ENCODE measurements at regions not wholly inside any gene's neighbourhood (a gene's known extent, or its start where the extent isn't known, plus 50 kb on each side); places are given as distances from the start of the nearest gene placed in this dataset.
"Not testable (repeated sequence)": the region's sequence is repeated elsewhere in the genome, so short reads cannot be mapped to it uniquely, and the experiment has no call there.

DNA sequence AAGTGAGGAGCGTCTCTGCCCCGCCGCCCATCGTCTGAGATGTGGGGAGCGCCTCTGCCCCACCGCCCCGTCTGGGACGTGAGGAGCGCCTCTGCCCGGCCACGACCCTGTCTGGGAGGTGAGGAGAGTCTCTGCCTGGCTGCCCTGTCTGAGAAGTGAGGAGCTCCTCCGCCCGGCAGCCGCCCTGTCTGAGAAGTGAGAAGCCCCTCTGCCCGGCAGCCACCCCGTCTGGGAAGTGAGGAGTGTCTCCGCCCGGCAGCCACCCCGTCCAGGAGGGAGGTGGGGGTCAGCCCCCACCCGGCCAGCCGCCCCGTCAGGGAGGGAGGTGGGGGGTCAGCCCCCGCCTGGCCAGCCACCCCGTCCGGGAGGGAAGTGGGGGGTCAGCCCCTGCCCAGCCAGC is 823.0 kb upstream of the GBE1 start:
- H3K27ac Mint-ChIP-seq; H3K36me3 ChIP-seq (replicated peaks in 1 of 2; ENCODE audit: control insufficient read depth in 1 of 2, insufficient read depth in 2 of 2, low read length in 2 of 2); H4K20me1 ChIP-seq (ENCODE audit: insufficient read depth, low read length); H3K4me2 ChIP-seq (replicated peaks; ENCODE audit: extremely low read depth, low read length, poor library complexity, severe bottlenecking); H3K4me1 Mint-ChIP-seq; H3K9me3 ChIP-seq (replicated peaks in 1 of 2; ENCODE audit: control insufficient read depth in 1 of 2, insufficient read depth in 1 of 2, low read length in 2 of 2); H3K79me2 ChIP-seq (ENCODE audit: insufficient read depth, low read length); H3K4me3 Mint-ChIP-seq; H3K27me3 ChIP-seq (ENCODE audit: control insufficient read depth in 2 of 2, insufficient read depth in 2 of 2, low read length in 2 of 2); H3K9me3 Mint-ChIP-seq; H2AFZ ChIP-seq (ENCODE audit: insufficient read depth, low read depth, low read length, poor library complexity, severe bottlenecking); H3K4me1 ChIP-seq (ENCODE audit: control insufficient read depth in 1 of 2, insufficient read depth in 2 of 2, low read length in 2 of 2); DNase-seq; intact Hi-C loops (cut with micrococcal nuclease); H3K27me3 Mint-ChIP-seq (ENCODE audit: low read depth in 3 of 3); H3K27ac ChIP-seq (ENCODE audit: low read depth in 1 of 2, low read length in 2 of 2); H3K4me3 ChIP-seq (replicated peaks in 1 of 3; ENCODE audit: low read depth in 2 of 3, low read length in 3 of 3); H3K36me3 Mint-ChIP-seq; H3K9ac ChIP-seq (ENCODE audit: insufficient read depth, low read length, poor library complexity, severe bottlenecking): not testable (repeated sequence)
- 90% methylated on average over 6 of the region's 25 CpGs for WGBS (ENCODE audit: insufficient coverage)

DNA sequence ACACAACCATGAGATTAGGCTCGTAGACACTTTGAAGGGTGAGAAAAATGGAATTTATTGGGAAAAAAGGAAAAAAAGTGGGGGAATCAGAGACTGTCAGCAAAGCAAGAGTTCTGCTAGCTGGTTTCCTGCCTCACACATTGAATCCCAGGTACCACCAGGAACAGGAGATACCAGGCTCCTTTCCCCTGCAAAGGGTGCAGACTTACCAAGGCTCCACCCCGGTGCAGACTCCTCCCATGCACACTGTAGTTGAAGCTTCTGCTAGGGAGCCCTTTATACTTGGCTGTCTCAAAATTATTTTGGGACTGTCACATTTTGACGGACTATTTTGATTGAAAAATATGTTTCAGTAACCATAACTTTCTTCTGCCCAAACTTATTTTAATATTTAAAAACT is 819.9 kb upstream of the GBE1 start:
- H3K27ac Mint-ChIP-seq: no peak overlapping the region
- no peaks in the 10 kb centered on the region for H3K27me3 Mint-ChIP-seq (ENCODE audit: low read depth in 3 of 3)
- Histone ChIP-seq H3K4me2 (replicated peaks; ENCODE audit: extremely low read depth, low read length, poor library complexity, severe bottlenecking) (no peak overlapping the region), H4K20me1 (ENCODE audit: insufficient read depth, low read length) (no peaks in the 10 kb centered on the region), H3K4me1 (ENCODE audit: control insufficient read depth in 1 of 2, insufficient read depth in 2 of 2, low read length in 2 of 2) (no peaks in the 10 kb centered on the region), H3K9ac (ENCODE audit: insufficient read depth, low read length, poor library complexity, severe bottlenecking) (no peak overlapping the region), H2AFZ (ENCODE audit: insufficient read depth, low read depth, low read length, poor library complexity, severe bottlenecking) (no peak overlapping the region), H3K36me3 (replicated peaks in 1 of 2; ENCODE audit: control insufficient read depth in 1 of 2, insufficient read depth in 2 of 2, low read length in 2 of 2) (no peaks in the 10 kb centered on the region), H3K4me3 (replicated peaks in 1 of 3; ENCODE audit: low read depth in 2 of 3, low read length in 3 of 3) (no peak overlapping the region), H3K9me3 (replicated peaks in 1 of 2; ENCODE audit: control insufficient read depth in 1 of 2, insufficient read depth in 1 of 2, low read length in 2 of 2) (peaks cover 0 to 9% of the 10 kb centered on the region in 2 donors), H3K27ac (ENCODE audit: low read depth in 1 of 2, low read length in 2 of 2) (no peak overlapping the region), H3K79me2 (ENCODE audit: insufficient read depth, low read length) (no peaks in the 10 kb centered on the region), H3K27me3 (ENCODE audit: control insufficient read depth in 2 of 2, insufficient read depth in 2 of 2, low read length in 2 of 2) (no peaks in the 10 kb centered on the region)
- peaks cover 0 to 9% (median 4%) of the 10 kb centered on the region in 7 donors for H3K9me3 Mint-ChIP-seq
- TF ChIP-seq, protein P1, sequence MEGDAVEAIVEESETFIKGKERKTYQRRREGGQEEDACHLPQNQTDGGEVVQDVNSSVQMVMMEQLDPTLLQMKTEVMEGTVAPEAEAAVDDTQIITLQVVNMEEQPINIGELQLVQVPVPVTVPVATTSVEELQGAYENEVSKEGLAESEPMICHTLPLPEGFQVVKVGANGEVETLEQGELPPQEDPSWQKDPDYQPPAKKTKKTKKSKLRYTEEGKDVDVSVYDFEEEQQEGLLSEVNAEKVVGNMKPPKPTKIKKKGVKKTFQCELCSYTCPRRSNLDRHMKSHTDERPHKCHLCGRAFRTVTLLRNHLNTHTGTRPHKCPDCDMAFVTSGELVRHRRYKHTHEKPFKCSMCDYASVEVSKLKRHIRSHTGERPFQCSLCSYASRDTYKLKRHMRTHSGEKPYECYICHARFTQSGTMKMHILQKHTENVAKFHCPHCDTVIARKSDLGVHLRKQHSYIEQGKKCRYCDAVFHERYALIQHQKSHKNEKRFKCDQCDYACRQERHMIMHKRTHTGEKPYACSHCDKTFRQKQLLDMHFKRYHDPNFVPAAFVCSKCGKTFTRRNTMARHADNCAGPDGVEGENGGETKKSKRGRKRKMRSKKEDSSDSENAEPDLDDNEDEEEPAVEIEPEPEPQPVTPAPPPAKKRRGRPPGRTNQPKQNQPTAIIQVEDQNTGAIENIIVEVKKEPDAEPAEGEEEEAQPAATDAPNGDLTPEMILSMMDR (IDR thresholded peaks at IDR 0.05): no peak
- WGBS (ENCODE audit: insufficient coverage): 60% methylated on average over 1 of the region's 3 CpGs
- no peaks in the 10 kb centered on the region for H3K4me1 Mint-ChIP-seq
- no peak for DNase-seq
- H3K36me3 Mint-ChIP-seq: no peaks in the 10 kb centered on the region
- intact Hi-C loops (cut with micrococcal nuclease): no loop called here
- no peak overlapping the region for H3K4me3 Mint-ChIP-seq

Data from CD14-positive monocyte (primary cell).